NCI-H2107 (cell line): ENCODE measurements at regions not wholly inside any gene's neighbourhood (a gene's known extent, or its start where the extent isn't known, plus 50 kb on each side); places are given as distances from the start of the nearest gene placed in this dataset.

Source experiments
- DNase-seq: peaks from one replicate; lab custom pipeline; 2025; lab: John Stamatoyannopoulos, UW

GRCh38 chr3:124177071-124177470 is 185.1 kb upstream of the ROPN1 start:
- no peak for DNase-seq

DNA sequence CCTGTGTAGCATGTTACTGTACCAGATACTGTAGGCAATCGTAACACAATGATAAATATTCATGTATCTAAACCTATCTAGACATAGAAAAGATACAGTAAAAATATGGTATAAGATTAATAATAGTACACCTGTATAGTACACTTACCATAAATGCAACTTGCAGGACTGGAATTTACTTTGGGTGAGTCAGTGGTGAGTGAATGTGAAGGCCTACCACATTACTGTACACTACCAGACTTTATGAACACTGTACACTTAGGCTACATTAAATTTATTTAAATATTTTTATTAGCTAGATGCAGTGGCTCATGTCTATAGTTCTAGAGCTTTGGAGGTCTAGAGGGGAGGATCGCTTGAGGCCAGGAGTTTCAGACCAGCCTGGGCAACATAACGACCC is 186.6 kb upstream of the ROPN1 start:
- no peak for DNase-seq

DNA sequence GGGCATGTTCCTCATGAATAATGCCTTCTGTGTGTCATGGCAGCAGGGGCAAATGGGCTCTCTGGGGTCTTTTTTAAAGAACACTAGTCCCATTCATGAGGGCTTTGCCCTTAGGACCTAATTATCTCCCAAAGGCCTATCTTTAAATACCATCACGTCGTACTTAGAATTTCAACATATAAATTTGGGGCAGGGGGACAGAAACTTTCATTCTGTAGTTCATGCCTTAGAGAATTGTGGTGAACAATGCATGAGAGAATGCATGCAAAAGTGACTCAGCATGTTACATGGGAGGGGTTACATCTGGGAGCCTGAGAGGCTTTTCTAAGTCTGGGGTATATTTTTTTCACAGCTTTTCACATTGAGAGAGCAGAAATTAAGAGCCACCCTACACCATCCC is 208.5 kb upstream of the ROPN1 start:
- no peak for DNase-seq

GRCh38 chr3:124201226-124201625 is 209.3 kb upstream of the ROPN1 start:
- DNase-seq: no peak

GRCh38 chr3:124201786-124202185 is 209.9 kb upstream of the ROPN1 start:
- DNase-seq: no peak

- DNase-seq: no peak
Observed at GRCh38 chr3:124202754-124203153, 210.8 kb upstream of the ROPN1 start.

DNA sequence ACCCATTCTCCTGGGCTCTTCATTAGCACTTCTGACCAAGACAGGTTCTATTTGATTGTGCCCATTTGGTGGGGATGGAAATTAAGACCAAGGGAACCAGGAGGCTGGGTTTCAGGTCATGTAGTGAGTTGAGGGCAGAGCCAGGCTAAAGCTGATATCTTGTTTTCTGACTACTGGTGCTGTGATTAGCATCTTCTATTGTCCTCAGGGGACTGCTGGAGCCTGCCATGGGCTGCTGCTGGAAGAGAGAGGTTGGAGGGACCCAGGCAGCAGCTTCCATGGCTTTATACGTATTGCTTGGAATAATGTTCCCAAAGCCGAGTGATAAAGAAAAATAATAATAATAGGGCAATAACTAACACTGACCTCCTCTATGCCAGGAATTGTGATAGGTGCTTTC is 211.4 kb upstream of the ROPN1 start:
- no peak for DNase-seq

- no peak for DNase-seq
Observed at GRCh38 chr3:124206225-124207055, 214.5 kb upstream of the ROPN1 start.

- DNase-seq: no peak
Observed at GRCh38 chr3:124207077-124207476, 215.2 kb upstream of the ROPN1 start.

- DNase-seq: no peak
Observed at GRCh38 chr3:124207873-124208485, 216.1 kb upstream of the ROPN1 start.

GRCh38 chr3:124209426-124209825 is 217.5 kb upstream of the ROPN1 start:
- DNase-seq: no peak

- no peak for DNase-seq
Observed at GRCh38 chr3:124210899-124211298, 219.0 kb upstream of the ROPN1 start.

- no peak for DNase-seq
Observed at GRCh38 chr3:124213641-124214040, 221.7 kb upstream of the ROPN1 start.

DNA sequence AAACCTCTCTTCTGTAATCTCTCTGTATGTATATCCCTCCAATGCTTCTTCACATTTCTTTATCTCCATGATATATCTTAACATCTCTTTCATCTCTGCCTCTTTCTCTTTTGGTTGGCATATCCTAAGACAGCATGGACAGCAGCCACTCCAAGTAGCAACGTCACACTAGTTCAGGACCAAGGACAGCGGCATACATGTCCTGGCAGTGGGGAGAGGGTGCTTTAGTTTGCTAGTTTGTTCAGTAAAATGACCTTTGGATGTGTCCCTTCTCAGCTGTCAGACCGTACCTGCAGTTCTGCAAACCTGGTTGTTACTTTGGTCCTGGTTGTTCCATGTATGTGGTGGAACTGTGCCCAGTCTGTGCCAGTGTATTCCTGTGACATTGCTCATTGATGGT is 225.6 kb upstream of the ROPN1 start:
- DNase-seq: no peak

DNA sequence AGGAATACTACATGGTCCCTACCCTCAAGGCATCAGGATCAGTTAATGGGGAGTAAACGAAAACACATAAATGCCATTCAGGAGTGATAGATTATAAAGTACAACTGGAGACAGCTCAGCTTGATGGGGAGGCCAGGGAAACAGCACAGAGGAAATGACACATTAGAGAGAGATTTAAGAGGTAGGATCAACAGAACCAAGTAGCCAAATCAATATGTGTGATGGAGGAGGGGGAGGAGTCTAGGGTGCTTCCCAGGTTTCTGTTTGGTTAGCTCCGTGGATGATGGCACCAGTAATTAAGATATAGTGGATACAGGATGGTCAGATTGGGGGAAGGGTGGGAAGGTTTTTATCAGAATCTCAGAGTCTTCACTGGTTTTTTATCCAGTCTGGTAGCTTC is 229.5 kb upstream of the ROPN1 start:
- no peak for DNase-seq

- no peak for DNase-seq
Observed at GRCh38 chr3:124223853-124224252, 231.9 kb upstream of the ROPN1 start.

DNA sequence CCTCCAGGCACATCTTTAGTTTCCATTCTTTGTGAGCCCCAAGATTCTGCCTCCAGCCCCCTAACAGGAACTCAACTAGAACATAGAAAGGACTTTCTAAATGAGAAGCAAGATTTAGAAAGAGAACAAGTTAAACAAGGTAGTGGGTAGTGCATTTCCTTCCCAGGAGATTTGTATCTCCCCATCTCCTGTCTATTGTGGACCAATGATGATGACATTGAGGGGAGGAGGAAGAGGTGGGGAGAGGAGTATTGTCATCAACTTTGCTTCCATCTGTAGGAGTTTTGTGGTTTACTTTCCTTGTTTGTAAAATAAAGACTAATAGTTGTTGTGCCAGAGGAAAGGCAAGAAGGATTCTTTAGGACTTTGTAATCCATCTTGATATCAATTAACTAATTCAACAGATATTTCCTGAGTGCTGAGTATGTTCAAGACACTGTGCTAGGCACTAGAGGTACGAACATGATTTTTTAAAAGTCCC is 235.3 kb upstream of the ROPN1 start:
- no peak for DNase-seq

DNA sequence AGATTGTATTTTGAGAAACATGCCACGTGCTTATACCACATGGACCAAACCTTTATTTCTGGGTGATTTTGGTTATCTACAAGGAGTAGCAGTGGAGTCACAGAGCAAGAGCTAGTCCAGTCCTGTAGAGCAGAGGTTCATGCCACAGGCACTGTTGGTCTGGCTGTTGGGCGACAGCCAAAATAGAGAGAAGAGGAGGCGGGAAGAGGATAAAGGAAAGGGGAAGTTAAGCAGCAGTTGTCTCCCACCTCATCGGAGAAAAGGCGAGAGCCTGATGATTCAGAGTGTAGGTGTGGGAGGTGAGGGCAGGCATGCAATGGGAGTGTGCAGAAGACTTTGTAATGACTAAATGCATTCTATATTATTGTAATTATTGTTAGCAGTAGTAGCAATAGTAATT is 237.5 kb upstream of the ROPN1 start:
- DNase-seq: no peak

GRCh38 chr3:124229836-124230235 is 237.9 kb upstream of the ROPN1 start:
- DNase-seq: no peak

DNA sequence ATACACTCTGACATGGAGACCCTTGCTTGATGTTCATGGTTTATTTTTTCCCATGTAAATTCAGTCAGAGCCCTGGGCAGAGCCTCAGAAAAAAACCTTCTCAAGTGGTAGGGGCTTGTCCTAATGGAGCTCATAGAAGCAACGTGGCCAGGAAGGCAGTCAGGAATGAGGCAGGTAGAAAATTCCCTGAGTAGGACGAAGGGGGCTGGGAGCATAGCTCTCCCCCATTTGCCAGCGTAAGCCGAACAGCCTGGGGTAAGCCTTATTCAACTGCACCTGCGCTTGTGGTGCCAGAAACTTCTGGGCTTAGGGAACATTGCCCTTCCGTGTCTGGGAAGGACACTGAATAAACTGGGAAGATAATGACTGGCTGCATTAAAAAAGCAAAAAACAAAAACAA is 238.5 kb upstream of the ROPN1 start:
- no peak for DNase-seq

- no peak for DNase-seq
Observed at GRCh38 chr3:124230998-124231397, 239.1 kb upstream of the ROPN1 start.

DNA sequence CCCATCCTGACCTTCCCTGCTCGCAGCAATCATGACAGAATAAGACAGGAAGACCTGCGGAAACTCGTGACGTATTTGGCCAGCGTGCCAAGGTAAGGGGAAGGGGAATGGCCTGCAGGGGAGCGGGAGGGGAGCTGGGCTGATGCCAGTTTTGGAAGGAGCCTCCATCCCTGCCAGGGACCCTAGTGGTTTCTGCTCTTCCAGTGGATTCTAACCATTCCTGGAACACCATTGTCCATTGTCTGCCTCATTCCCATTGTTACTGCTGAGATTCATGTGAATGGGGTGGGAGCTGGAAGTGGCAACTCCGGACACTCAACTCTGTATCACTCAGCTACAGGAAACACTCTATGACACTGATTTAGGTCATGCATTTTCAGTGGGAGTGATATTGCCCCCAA is 242.9 kb upstream of the ROPN1 start:
- DNase-seq: no peak

GRCh38 chr3:124235446-124235845 is 243.5 kb upstream of the ROPN1 start:
- DNase-seq: no peak
